AG09309 (cell line): ENCODE measurements at regions not wholly inside any gene's neighbourhood (a gene's known extent, or its start where the extent isn't known, plus 50 kb on each side); places are given as distances from the start of the nearest gene placed in this dataset.

ENCODE experiments used
- DNase-seq: peaks from one replicate; pipeline ENCODE4 v3.0.0-alpha.2; 2010; ENCODE audit warnings: low read depth
- H3K4me3 ChIP-seq: 2 replicates; pipeline ENCODE4 v1.5.1; 2011; ENCODE audit warnings: mild to moderate bottlenecking, low read depth, low read length, moderate library complexity; ENCODE audit not compliant: control insufficient read depth
- CTCF ChIP-seq: IDR thresholded peaks from 2 replicates; pipeline ENCODE4 v1.5.1; 2011; ENCODE audit warnings: mild to moderate bottlenecking, low read depth, low read length, inconsistent platforms; ENCODE audit not compliant: insufficient read depth, control insufficient read depth; ENCODE audit errors: missing control alignments

GRCh38 chr9:111162026-111162425 lies 123.8 kb upstream of the LPAR1 start:
- DNase-seq = no peak
- no peak for TF ChIP-seq CTCF
- H3K4me3 ChIP-seq = no peak overlapping the region

- TF ChIP-seq CTCF = no peak
- peak; percentile 46 for DNase-seq
- no peak overlapping the region for H3K4me3 ChIP-seq
Measured at GRCh38 chr9:111161015-111161415, 122.7 kb upstream of the LPAR1 start.

- TF ChIP-seq CTCF = no peak
- DNase-seq = no peak
- no peak overlapping the region for H3K4me3 ChIP-seq
Measured at GRCh38 chr9:111158999-111159398, 120.7 kb upstream of the LPAR1 start.

- peak; percentile 69 for DNase-seq
- no peak overlapping the region for H3K4me3 ChIP-seq
- TF ChIP-seq CTCF = no peak
Measured at GRCh38 chr9:111158363-111158762, 120.1 kb upstream of the LPAR1 start.

- TF ChIP-seq CTCF = no peak
- no peak overlapping the region for H3K4me3 ChIP-seq
- no peak for DNase-seq
Measured at GRCh38 chr9:111154081-111154562, 115.9 kb upstream of the LPAR1 start.

- no peak for TF ChIP-seq CTCF
- DNase-seq = no peak
- H3K4me3 ChIP-seq = no peak overlapping the region
Measured at GRCh38 chr9:111152614-111153406, 114.5 kb upstream of the LPAR1 start.
